ENCODE measurements at regions not wholly inside any gene's neighbourhood (a gene's known extent, or its start where the extent isn't known, plus 50 kb on each side); places are given as distances from the start of the nearest gene placed in this dataset.

GRCh38 chr20:56996533-56996932 lies 269.9 kb downstream of the BMP7 start:
- DNase-seq (ENCODE audit: low read depth): no peak

- DNase-seq (ENCODE audit: low read depth): no peak
Measured at GRCh38 chr20:56998438-56998837, 268.0 kb downstream of the BMP7 start.

GRCh38 chr20:57000441-57000968 lies 265.9 kb downstream of the BMP7 start:
- DNase-seq (ENCODE audit: low read depth): no peak

GRCh38 chr20:57001126-57001767 lies 265.2 kb downstream of the BMP7 start:
- no peak for DNase-seq (ENCODE audit: low read depth)

GRCh38 chr20:57002066-57002570 lies 264.3 kb downstream of the BMP7 start:
- DNase-seq (ENCODE audit: low read depth): no peak

GRCh38 chr20:57003012-57003411 lies 263.4 kb downstream of the BMP7 start:
- no peak for DNase-seq (ENCODE audit: low read depth)

GRCh38 chr20:57004416-57004815 lies 262.0 kb downstream of the BMP7 start:
- DNase-seq (ENCODE audit: low read depth): no peak

- DNase-seq (ENCODE audit: low read depth): no peak
Measured at GRCh38 chr20:57004951-57005933, 261.2 kb downstream of the BMP7 start.

- DNase-seq (ENCODE audit: low read depth): no peak
Measured at GRCh38 chr20:57006411-57007170, 259.9 kb downstream of the BMP7 start.

GRCh38 chr20:57007171-57007540 lies 259.3 kb downstream of the BMP7 start:
- no peak for DNase-seq (ENCODE audit: low read depth)

GRCh38 chr20:57008217-57008616 lies 258.2 kb downstream of the BMP7 start:
- no peak for DNase-seq (ENCODE audit: low read depth)

GRCh38 chr20:57009355-57009754 lies 257.1 kb downstream of the BMP7 start:
- no peak for DNase-seq (ENCODE audit: low read depth)

GRCh38 chr20:57009775-57010174 lies 256.7 kb downstream of the BMP7 start:
- DNase-seq (ENCODE audit: low read depth): no peak

GRCh38 chr20:57012691-57013090 lies 253.8 kb downstream of the BMP7 start:
- DNase-seq (ENCODE audit: low read depth): no peak

- DNase-seq (ENCODE audit: low read depth): no peak
Measured at GRCh38 chr20:57013217-57013616, 253.2 kb downstream of the BMP7 start.

- no peak for DNase-seq (ENCODE audit: low read depth)
Measured at GRCh38 chr20:57013741-57014140, 252.7 kb downstream of the BMP7 start.

- no peak for DNase-seq (ENCODE audit: low read depth)
Measured at GRCh38 chr20:57020364-57020763, 246.1 kb downstream of the BMP7 start.

- DNase-seq (ENCODE audit: low read depth): no peak
Measured at GRCh38 chr20:57022306-57022705, 244.1 kb downstream of the BMP7 start.

- no peak for DNase-seq (ENCODE audit: low read depth)
Measured at GRCh38 chr20:57023007-57023406, 243.4 kb downstream of the BMP7 start.

- no peak for DNase-seq (ENCODE audit: low read depth)
Measured at GRCh38 chr20:57023997-57024396, 242.4 kb downstream of the BMP7 start.

- no peak for DNase-seq (ENCODE audit: low read depth)
Measured at GRCh38 chr20:57024849-57025248, 241.6 kb downstream of the BMP7 start.

- DNase-seq (ENCODE audit: low read depth): no peak
Measured at GRCh38 chr20:57025261-57025660, 241.2 kb downstream of the BMP7 start.
